NCI-H524 treated with DMSO at 0.1 percent for 48 hours (cell line): ENCODE measurements at regions not wholly inside any gene's neighbourhood (a gene's known extent, or its start where the extent isn't known, plus 50 kb on each side); places are given as distances from the start of the nearest gene placed in this dataset.
"Not testable (repeated sequence)": the region's sequence is repeated elsewhere in the genome, so short reads cannot be mapped to it uniquely, and the experiment has no call there.

Experiments
- DNase-seq: peaks from one replicate; lab custom pipeline; 2025; lab: John Stamatoyannopoulos, UW

GRCh38 chr12:24668563-24668962 is 280.3 kb downstream of the BCAT1 start:
- no peak for DNase-seq

GRCh38 chr12:24664161-24664880 is 284.6 kb downstream of the BCAT1 start:
- no peak for DNase-seq

GRCh38 chr12:24661657-24662096 is 287.2 kb downstream of the BCAT1 start:
- no peak for DNase-seq

GRCh38 chr12:24659016-24659415 is 289.9 kb downstream of the BCAT1 start:
- DNase-seq = no peak

GRCh38 chr12:24654344-24654743 is 294.6 kb downstream of the BCAT1 start:
- DNase-seq = not testable (repeated sequence)

GRCh38 chr12:24649634-24650033 is 299.3 kb downstream of the BCAT1 start:
- DNase-seq = no peak

- DNase-seq = no peak
Observed at GRCh38 chr12:24649209-24649608, 299.7 kb downstream of the BCAT1 start.

- DNase-seq = no peak
Observed at GRCh38 chr12:24645254-24645653, 303.6 kb downstream of the BCAT1 start.

- no peak for DNase-seq
Observed at GRCh38 chr12:24643120-24644119, 305.5 kb downstream of the BCAT1 start.

- DNase-seq = no peak
Observed at GRCh38 chr12:24639641-24640040, 309.3 kb downstream of the BCAT1 start.

- DNase-seq = no peak
Observed at GRCh38 chr12:24632466-24632865, 316.4 kb downstream of the BCAT1 start.

- no peak for DNase-seq
Observed at GRCh38 chr12:24631676-24632426, 317.1 kb downstream of the BCAT1 start.

GRCh38 chr12:24630856-24631255 is 318.0 kb downstream of the BCAT1 start:
- no peak for DNase-seq

- DNase-seq = no peak
Observed at GRCh38 chr12:24630446-24630845, 318.5 kb downstream of the BCAT1 start.

- DNase-seq = no peak
Observed at GRCh38 chr12:24625103-24625502, 323.8 kb downstream of the BCAT1 start.

GRCh38 chr12:24619954-24620353 is 328.9 kb downstream of the BCAT1 start:
- not testable (repeated sequence) for DNase-seq

- no peak for DNase-seq
Observed at GRCh38 chr12:24617471-24617870, 331.4 kb downstream of the BCAT1 start.

- DNase-seq = no peak
Observed at GRCh38 chr12:24615967-24616411, 332.9 kb downstream of the BCAT1 start.

- DNase-seq = no peak
Observed at GRCh38 chr12:24608637-24609285, 340.1 kb downstream of the BCAT1 start.

- no peak for DNase-seq
Observed at GRCh38 chr12:24608108-24608507, 340.8 kb downstream of the BCAT1 start.

GRCh38 chr12:24605916-24606315 is 343.0 kb downstream of the BCAT1 start:
- DNase-seq = no peak

- DNase-seq = no peak
Observed at GRCh38 chr12:24605466-24605865, 343.4 kb downstream of the BCAT1 start.
